Thyroid gland (tissue), 4 donors: ENCODE measurements at regions not wholly inside any gene's neighbourhood (a gene's known extent, or its start where the extent isn't known, plus 50 kb on each side); places are given as distances from the start of the nearest gene placed in this dataset.

ENCODE experiments used
- CTCF ChIP-seq, 6 experiments: fragments of 200-600 bp in 3 of 6; fragments of 450-650 bp in 3 of 6; sonication (generic) in 3 of 6; IDR thresholded peaks; one replicate each; pipeline ENCODE4 v1.5.1; 2016 to 2019; ENCODE audit warnings: antibody characterized with exemption in 6 of 6, mild to moderate bottlenecking in 2 of 6, inconsistent platforms in 1 of 6, moderate library complexity in 1 of 6
- POLR2A ChIP-seq, 2 donors: fragments of 450-650 bp; IDR thresholded peaks; one replicate each; pipeline ENCODE4 v1.6.1; 2017; ENCODE audit warnings: antibody characterized with exemption in 2 of 2, mild to moderate bottlenecking in 2 of 2, moderate library complexity in 1 of 2

GRCh38 chr12:59381106-59381505, 214.7 kb upstream of the SLC16A7 start:
- no peak for TF ChIP-seq CTCF (IDR thresholded peaks at IDR 0.05)
- no peak for TF ChIP-seq POLR2A (IDR thresholded peaks at IDR 0.05)
